HG03432 (cell line): ENCODE measurements at regions not wholly inside any gene's neighbourhood (a gene's known extent, or its start where the extent isn't known, plus 50 kb on each side); places are given as distances from the start of the nearest gene placed in this dataset.

Source experiments
- ATAC-seq: cut with Tn5 transposase; IDR thresholded peaks from one replicate; pipeline ENCODE4 v1.9.1; 2021; ENCODE audit warnings: mild to moderate bottlenecking, moderate library complexity; ENCODE audit not compliant: unreplicated experiment

GRCh38 chr6:40803897-40804702 lies 216.9 kb upstream of the LRFN2 start:
- no peak for ATAC-seq

GRCh38 chr6:40802481-40802880 lies 215.3 kb upstream of the LRFN2 start:
- ATAC-seq = no peak

- no peak for ATAC-seq
Observed at GRCh38 chr6:40799296-40800140, 212.4 kb upstream of the LRFN2 start.

GRCh38 chr6:40798069-40798770 lies 211.1 kb upstream of the LRFN2 start:
- no peak for ATAC-seq

GRCh38 chr6:40796260-40797221 lies 209.4 kb upstream of the LRFN2 start:
- ATAC-seq = no peak

GRCh38 chr6:40794586-40794985 lies 207.4 kb upstream of the LRFN2 start:
- ATAC-seq = no peak

GRCh38 chr6:40792183-40792582 lies 205.0 kb upstream of the LRFN2 start:
- no peak for ATAC-seq

- ATAC-seq = no peak
Observed at GRCh38 chr6:40791004-40791403, 203.8 kb upstream of the LRFN2 start.

GRCh38 chr6:40788661-40789655 lies 201.8 kb upstream of the LRFN2 start:
- no peak for ATAC-seq

GRCh38 chr6:40782355-40782754 lies 195.2 kb upstream of the LRFN2 start:
- ATAC-seq = no peak

- ATAC-seq = no peak
Observed at GRCh38 chr6:40780637-40781036, 193.5 kb upstream of the LRFN2 start.

- no peak for ATAC-seq
Observed at GRCh38 chr6:40779409-40779808, 192.2 kb upstream of the LRFN2 start.

- no peak for ATAC-seq
Observed at GRCh38 chr6:40778918-40779317, 191.8 kb upstream of the LRFN2 start.

- ATAC-seq = no peak
Observed at GRCh38 chr6:40778196-40778595, 191.0 kb upstream of the LRFN2 start.

GRCh38 chr6:40774932-40775331 lies 187.8 kb upstream of the LRFN2 start:
- ATAC-seq = no peak

- no peak for ATAC-seq
Observed at GRCh38 chr6:40770794-40771193, 183.6 kb upstream of the LRFN2 start.

GRCh38 chr6:40764726-40765125 lies 177.6 kb upstream of the LRFN2 start:
- no peak for ATAC-seq

GRCh38 chr6:40762981-40763380 lies 175.8 kb upstream of the LRFN2 start:
- ATAC-seq = no peak

- ATAC-seq = no peak
Observed at GRCh38 chr6:40760887-40761286, 173.7 kb upstream of the LRFN2 start.
